Thyroid gland (tissue), 4 donors: ENCODE measurements at regions not wholly inside any gene's neighbourhood (a gene's known extent, or its start where the extent isn't known, plus 50 kb on each side); places are given as distances from the start of the nearest gene placed in this dataset.

Experiments
- DNase-seq, 2 donors: peaks; one replicate each; pipeline ENCODE4 v3.0.0-alpha.2; 2019
- H3K27ac ChIP-seq, 3 donors: fragments of 200-600 bp; sonication (generic); 1 replicate in 2 of 3; 2 replicates in 1 of 3; pipeline ENCODE4 v1.5.1; 2016 to 2019; ENCODE audit warnings: mild to moderate bottlenecking in 1 of 3, moderate library complexity in 1 of 3
- H3K27me3 ChIP-seq: fragments of 200-600 bp; sonication (generic); one replicate; pipeline ENCODE4 v1.5.1; 2019
- H3K36me3 ChIP-seq, 2 donors: fragments of 200-600 bp; sonication (generic); one replicate each; pipeline ENCODE4 v1.5.1; 2016 to 2019
- H3K4me1 ChIP-seq, 2 donors: fragments of 200-600 bp; sonication (generic); one replicate each; pipeline ENCODE4 v1.5.1; 2017 to 2019
- H3K4me3 ChIP-seq, 3 donors: fragments of 200-600 bp; sonication (generic); replicated peaks in 1 of 3; 1 replicate in 2 of 3; 2 replicates in 1 of 3; pipeline ENCODE4 v1.5.1; 2016; ENCODE audit warnings: mild to moderate bottlenecking in 1 of 3
- H3K9me3 ChIP-seq: fragments of 200-600 bp; sonication (generic); one replicate; pipeline ENCODE4 v1.5.1; 2017
- POLR2A ChIP-seq, 2 donors: fragments of 450-650 bp; IDR thresholded peaks; one replicate each; pipeline ENCODE4 v1.6.1; 2017; ENCODE audit warnings: antibody characterized with exemption in 2 of 2, mild to moderate bottlenecking in 2 of 2, moderate library complexity in 1 of 2
- WGBS, 2 donors: methylation state at CpG; one replicate each; pipeline ENCODE4 v1.1.5; 2017; 5-methylcytosine and 5-hydroxymethylcytosine counted together
- intact Hi-C: fragments of 100-400 bp; cut with DNase I; formaldehyde crosslinking; loops from one replicate; pipeline ENCODE4 v1.15.1; 2023
- TF ChIP-seq, protein P1 (sequence below), 6 experiments: fragments of 200-600 bp in 3 of 6; fragments of 450-650 bp in 3 of 6; sonication (generic) in 3 of 6; IDR thresholded peaks; one replicate each; pipeline ENCODE4 v1.5.1; 2016 to 2019; ENCODE audit warnings: antibody characterized with exemption in 6 of 6, mild to moderate bottlenecking in 2 of 6, inconsistent platforms in 1 of 6, moderate library complexity in 1 of 6

DNA sequence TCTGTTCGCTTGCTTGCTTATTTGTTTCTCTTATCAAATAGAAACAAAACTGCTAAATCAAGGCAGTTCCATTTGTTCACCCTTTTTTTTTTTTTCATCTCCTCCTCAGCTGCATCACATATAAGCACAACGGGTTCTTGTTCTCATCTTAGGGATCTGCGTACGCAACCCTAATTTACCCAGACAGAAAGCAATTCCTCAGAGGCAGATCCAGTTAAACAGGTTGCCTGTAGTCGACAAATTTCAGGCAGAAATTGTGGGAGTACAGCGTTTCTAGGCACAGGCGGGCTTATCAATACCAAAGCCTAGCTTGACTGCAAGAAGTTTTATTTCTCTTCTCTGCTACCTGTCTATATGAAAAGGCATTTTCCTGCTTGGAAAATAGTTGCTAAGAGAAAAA lies 565.4 kb downstream of the NXPH1 start:
- no peak overlapping the region for H3K27ac ChIP-seq
- no peaks in the 10 kb centered on the region for H3K9me3 ChIP-seq
- H3K36me3 ChIP-seq: no peaks in the 10 kb centered on the region
- intact Hi-C loops: no loop called here
- no peak for DNase-seq
- no peak for TF ChIP-seq POLR2A (IDR thresholded peaks at IDR 0.05)
- TF ChIP-seq, protein P1, sequence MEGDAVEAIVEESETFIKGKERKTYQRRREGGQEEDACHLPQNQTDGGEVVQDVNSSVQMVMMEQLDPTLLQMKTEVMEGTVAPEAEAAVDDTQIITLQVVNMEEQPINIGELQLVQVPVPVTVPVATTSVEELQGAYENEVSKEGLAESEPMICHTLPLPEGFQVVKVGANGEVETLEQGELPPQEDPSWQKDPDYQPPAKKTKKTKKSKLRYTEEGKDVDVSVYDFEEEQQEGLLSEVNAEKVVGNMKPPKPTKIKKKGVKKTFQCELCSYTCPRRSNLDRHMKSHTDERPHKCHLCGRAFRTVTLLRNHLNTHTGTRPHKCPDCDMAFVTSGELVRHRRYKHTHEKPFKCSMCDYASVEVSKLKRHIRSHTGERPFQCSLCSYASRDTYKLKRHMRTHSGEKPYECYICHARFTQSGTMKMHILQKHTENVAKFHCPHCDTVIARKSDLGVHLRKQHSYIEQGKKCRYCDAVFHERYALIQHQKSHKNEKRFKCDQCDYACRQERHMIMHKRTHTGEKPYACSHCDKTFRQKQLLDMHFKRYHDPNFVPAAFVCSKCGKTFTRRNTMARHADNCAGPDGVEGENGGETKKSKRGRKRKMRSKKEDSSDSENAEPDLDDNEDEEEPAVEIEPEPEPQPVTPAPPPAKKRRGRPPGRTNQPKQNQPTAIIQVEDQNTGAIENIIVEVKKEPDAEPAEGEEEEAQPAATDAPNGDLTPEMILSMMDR (IDR thresholded peaks at IDR 0.05): no peak
- no peaks in the 10 kb centered on the region for H3K27me3 ChIP-seq
- H3K4me3 ChIP-seq: no peak overlapping the region
- H3K4me1 ChIP-seq: no peaks in the 10 kb centered on the region
- WGBS, 2 donors: 60 to 67% methylated on average over 7 of the region's 7 CpGs

DNA sequence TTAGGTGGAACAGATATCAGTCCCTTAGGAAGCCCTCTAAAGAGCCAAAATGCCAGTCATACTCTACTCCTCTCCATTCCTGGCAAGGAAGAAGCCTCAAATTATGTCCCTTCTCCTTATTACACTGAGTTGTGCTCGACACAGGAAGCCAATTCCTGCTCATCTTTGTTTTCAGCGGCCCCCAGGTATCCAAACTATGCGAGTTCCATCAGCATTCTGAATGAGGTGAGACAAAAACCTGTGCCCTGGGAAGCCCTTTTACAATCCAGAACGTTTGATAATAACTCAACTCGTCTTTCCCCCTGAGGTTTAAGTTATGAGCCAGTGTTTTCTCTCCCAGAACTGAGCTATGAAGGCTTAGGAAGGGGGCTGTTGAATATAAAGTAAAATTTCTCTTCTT lies 580.5 kb downstream of the NXPH1 start:
- H3K4me3 ChIP-seq: no peak overlapping the region
- no peaks in the 10 kb centered on the region for H3K27me3 ChIP-seq
- no peaks in the 10 kb centered on the region for H3K9me3 ChIP-seq
- H3K27ac ChIP-seq: no peak overlapping the region
- no peak for DNase-seq
- no peaks in the 10 kb centered on the region for H3K4me1 ChIP-seq
- intact Hi-C loops: no loop called here
- TF ChIP-seq, protein P1 (IDR thresholded peaks at IDR 0.05): no peak
- no peak for TF ChIP-seq POLR2A (IDR thresholded peaks at IDR 0.05)
- 24 to 29% methylated on average over 5 of the region's 5 CpGs for WGBS, 2 donors
- H3K36me3 ChIP-seq: no peaks in the 10 kb centered on the region

DNA sequence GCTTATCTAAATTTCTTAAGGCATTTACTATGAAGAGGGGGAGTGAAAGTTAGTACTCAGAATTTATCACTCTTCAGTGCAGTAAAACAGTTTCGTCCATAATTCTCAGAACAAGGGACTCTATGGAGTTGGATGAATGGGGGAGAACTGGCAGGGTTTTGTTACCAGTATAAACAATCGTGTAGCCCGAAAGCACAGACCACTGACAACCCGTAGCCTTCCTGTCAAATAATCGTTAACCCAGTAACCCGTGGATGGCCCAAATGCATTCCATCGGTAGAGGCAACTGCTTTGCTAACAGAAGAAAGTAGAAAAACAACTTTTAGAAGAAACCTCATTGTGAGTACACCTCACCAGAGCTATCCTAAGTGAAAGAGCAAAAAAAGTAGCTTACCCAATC lies 583.9 kb downstream of the NXPH1 start:
- no peak for DNase-seq
- Histone ChIP-seq H3K27me3 (no peaks in the 10 kb centered on the region), H3K4me3 (no peak overlapping the region), H3K27ac (no peak overlapping the region), H3K9me3 (no peaks in the 10 kb centered on the region), H3K36me3 (no peaks in the 10 kb centered on the region), H3K4me1 (no peaks in the 10 kb centered on the region)
- TF ChIP-seq, protein P1 (IDR thresholded peaks at IDR 0.05): no peak
- TF ChIP-seq POLR2A (IDR thresholded peaks at IDR 0.05): no peak
- WGBS, 2 donors: 81 to 90% methylated on average over 7 of the region's 7 CpGs
- intact Hi-C loops: no loop called here

DNA sequence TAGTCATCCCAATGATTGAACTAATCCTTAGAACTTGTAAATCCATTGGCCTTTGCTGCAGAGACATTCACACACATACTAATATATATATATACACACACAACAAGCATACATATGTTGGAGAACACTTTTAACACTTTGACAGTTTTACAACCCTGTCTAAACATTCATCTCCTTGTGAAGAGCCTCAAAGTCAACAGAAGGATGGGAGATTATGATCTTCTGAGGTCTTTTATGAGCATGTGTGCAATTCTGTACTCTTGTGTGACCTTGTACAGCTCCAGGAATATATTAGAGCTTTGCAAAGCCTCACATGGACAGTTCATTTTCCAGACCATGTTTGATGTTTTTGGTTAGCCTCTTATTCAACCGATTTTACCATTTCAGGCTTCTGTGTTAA lies 589.0 kb downstream of the NXPH1 start:
- no peak for DNase-seq
- H3K27me3 ChIP-seq: no peaks in the 10 kb centered on the region
- 87 to 93% methylated on average over 1 of the region's 1 CpG for WGBS, 2 donors
- intact Hi-C loops: no loop called here
- H3K9me3 ChIP-seq: no peaks in the 10 kb centered on the region
- H3K36me3 ChIP-seq: no peaks in the 10 kb centered on the region
- no peaks in the 10 kb centered on the region for H3K4me1 ChIP-seq
- no peak overlapping the region for H3K4me3 ChIP-seq
- TF ChIP-seq, protein P1 (IDR thresholded peaks at IDR 0.05): no peak
- no peak for TF ChIP-seq POLR2A (IDR thresholded peaks at IDR 0.05)
- no peak overlapping the region for H3K27ac ChIP-seq

DNA sequence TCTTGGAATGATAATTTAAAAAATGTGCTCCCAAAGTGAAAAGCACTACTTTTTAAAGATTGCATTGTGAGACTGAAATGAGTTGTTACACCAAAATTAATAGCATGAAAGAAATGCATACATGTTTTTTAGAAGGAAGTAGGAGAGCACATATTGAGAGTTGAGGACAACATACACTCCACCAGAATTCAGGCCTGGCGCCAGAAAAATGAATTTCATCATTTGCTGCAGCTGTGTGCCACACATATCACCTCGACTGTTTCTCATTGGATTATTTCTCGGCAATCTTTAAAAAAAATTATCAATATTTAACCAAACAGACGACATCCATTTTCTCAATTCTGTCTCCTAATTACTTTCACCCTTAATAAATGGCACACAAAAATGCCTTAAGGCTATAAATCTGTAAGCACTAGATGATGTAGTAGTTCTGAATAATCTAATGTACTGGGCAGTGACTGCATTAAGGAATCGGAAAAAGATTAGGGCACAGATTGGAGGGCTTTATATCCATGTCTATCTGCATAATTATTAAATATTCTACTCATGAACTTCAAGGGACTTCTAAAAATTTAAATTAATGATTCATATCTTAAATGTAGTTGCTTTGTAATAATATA lies 590.4 kb downstream of the NXPH1 start:
- 81 to 89% methylated on average over 5 of the region's 5 CpGs for WGBS, 2 donors

More for the DNA sequence above, 590.4 kb downstream of the NXPH1 start:
- H3K4me3 ChIP-seq: no peak overlapping the region
- no peaks in the 10 kb centered on the region for H3K9me3 ChIP-seq
- intact Hi-C loops: no loop called here
- no peaks in the 10 kb centered on the region for H3K27me3 ChIP-seq
- no peak overlapping the region for H3K27ac ChIP-seq
- no peak for TF ChIP-seq POLR2A (IDR thresholded peaks at IDR 0.05)
- TF ChIP-seq, protein P1 (IDR thresholded peaks at IDR 0.05): no peak
- no peak for DNase-seq
- H3K4me1 ChIP-seq: no peaks in the 10 kb centered on the region
- no peaks in the 10 kb centered on the region for H3K36me3 ChIP-seq
